ENCODE measurements at regions not wholly inside any gene's neighbourhood (a gene's known extent, or its start where the extent isn't known, plus 50 kb on each side); places are given as distances from the start of the nearest gene placed in this dataset.

DNA sequence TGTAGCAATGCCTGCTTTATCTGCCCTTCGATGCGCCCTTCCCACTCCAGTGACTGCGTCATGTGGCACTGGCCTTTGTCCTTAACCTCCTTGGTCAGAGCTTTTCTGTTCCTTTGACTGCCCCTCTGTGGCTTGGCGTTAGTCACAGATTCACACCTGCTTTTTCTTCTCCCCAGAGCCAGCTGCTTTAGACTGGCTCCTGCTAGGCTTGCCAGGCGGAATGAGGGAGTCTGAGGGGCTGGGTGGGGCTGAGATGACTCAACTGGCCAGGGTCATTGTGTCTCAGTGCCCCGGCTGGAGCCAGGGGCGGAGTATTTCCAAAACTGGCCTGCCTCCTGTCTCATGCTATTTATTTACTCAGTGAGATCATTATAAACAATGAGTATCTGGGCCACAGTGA lies 194.1 kb downstream of the EMX2 start:
- TF ChIP-seq, protein P1, sequence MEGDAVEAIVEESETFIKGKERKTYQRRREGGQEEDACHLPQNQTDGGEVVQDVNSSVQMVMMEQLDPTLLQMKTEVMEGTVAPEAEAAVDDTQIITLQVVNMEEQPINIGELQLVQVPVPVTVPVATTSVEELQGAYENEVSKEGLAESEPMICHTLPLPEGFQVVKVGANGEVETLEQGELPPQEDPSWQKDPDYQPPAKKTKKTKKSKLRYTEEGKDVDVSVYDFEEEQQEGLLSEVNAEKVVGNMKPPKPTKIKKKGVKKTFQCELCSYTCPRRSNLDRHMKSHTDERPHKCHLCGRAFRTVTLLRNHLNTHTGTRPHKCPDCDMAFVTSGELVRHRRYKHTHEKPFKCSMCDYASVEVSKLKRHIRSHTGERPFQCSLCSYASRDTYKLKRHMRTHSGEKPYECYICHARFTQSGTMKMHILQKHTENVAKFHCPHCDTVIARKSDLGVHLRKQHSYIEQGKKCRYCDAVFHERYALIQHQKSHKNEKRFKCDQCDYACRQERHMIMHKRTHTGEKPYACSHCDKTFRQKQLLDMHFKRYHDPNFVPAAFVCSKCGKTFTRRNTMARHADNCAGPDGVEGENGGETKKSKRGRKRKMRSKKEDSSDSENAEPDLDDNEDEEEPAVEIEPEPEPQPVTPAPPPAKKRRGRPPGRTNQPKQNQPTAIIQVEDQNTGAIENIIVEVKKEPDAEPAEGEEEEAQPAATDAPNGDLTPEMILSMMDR (conservative IDR thresholded peaks at IDR 0.05; ENCODE audit: low read depth in 2 of 2) = no peak
- TF ChIP-seq ZNF114 (CRISPR knock-in tag; IDR thresholded peaks at IDR 0.05) (no peak), EZH2phosphoT487 (IDR thresholded peaks at IDR 0.05; ENCODE audit: unreplicated experiment) (no peak), EZH2 (IDR thresholded peaks at IDR 0.05; ENCODE audit: low read depth, unreplicated experiment) (no peak), CREB1 (CRISPR knock-in tag; IDR thresholded peaks at IDR 0.05; ENCODE audit: low read depth) (no peak), JUNB (IDR thresholded peaks at IDR 0.05; ENCODE audit: unreplicated experiment) (no peak), POLR2AphosphoS5 (IDR thresholded peaks at IDR 0.05; ENCODE audit: low read depth) (no peak), NANOG (IDR thresholded peaks at IDR 0.05; ENCODE audit: borderline replicate concordance) (no peak), STAT1 (IDR thresholded peaks at IDR 0.05; ENCODE audit: unreplicated experiment) (no peak), ZNF331 (CRISPR knock-in tag; IDR thresholded peaks at IDR 0.05; ENCODE audit: low read depth) (no peak)
- TF ChIP-seq, protein P2, sequence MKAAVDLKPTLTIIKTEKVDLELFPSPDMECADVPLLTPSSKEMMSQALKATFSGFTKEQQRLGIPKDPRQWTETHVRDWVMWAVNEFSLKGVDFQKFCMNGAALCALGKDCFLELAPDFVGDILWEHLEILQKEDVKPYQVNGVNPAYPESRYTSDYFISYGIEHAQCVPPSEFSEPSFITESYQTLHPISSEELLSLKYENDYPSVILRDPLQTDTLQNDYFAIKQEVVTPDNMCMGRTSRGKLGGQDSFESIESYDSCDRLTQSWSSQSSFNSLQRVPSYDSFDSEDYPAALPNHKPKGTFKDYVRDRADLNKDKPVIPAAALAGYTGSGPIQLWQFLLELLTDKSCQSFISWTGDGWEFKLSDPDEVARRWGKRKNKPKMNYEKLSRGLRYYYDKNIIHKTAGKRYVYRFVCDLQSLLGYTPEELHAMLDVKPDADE (IDR thresholded peaks at IDR 0.05) = no peak
- TF ChIP-seq, protein P3, sequence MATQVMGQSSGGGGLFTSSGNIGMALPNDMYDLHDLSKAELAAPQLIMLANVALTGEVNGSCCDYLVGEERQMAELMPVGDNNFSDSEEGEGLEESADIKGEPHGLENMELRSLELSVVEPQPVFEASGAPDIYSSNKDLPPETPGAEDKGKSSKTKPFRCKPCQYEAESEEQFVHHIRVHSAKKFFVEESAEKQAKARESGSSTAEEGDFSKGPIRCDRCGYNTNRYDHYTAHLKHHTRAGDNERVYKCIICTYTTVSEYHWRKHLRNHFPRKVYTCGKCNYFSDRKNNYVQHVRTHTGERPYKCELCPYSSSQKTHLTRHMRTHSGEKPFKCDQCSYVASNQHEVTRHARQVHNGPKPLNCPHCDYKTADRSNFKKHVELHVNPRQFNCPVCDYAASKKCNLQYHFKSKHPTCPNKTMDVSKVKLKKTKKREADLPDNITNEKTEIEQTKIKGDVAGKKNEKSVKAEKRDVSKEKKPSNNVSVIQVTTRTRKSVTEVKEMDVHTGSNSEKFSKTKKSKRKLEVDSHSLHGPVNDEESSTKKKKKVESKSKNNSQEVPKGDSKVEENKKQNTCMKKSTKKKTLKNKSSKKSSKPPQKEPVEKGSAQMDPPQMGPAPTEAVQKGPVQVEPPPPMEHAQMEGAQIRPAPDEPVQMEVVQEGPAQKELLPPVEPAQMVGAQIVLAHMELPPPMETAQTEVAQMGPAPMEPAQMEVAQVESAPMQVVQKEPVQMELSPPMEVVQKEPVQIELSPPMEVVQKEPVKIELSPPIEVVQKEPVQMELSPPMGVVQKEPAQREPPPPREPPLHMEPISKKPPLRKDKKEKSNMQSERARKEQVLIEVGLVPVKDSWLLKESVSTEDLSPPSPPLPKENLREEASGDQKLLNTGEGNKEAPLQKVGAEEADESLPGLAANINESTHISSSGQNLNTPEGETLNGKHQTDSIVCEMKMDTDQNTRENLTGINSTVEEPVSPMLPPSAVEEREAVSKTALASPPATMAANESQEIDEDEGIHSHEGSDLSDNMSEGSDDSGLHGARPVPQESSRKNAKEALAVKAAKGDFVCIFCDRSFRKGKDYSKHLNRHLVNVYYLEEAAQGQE (IDR thresholded peaks at IDR 0.05; ENCODE audit: unreplicated experiment) = no peak

Measured in GM23338 (cell line).